Jurkat, Clone E6-1 (cell line): ENCODE measurements at regions not wholly inside any gene's neighbourhood (a gene's known extent, or its start where the extent isn't known, plus 50 kb on each side); places are given as distances from the start of the nearest gene placed in this dataset.

Source experiments
- DNase-seq: peaks from one replicate; pipeline ENCODE4 v3.0.0-alpha.2; 2011; ENCODE audit warnings: low read depth, low spot score
- H3K4me3 ChIP-seq: 2 replicates; pipeline ENCODE4 v1.5.1; 2011; ENCODE audit warnings: mild to moderate bottlenecking, low read length, control low read depth, moderate library complexity

DNA sequence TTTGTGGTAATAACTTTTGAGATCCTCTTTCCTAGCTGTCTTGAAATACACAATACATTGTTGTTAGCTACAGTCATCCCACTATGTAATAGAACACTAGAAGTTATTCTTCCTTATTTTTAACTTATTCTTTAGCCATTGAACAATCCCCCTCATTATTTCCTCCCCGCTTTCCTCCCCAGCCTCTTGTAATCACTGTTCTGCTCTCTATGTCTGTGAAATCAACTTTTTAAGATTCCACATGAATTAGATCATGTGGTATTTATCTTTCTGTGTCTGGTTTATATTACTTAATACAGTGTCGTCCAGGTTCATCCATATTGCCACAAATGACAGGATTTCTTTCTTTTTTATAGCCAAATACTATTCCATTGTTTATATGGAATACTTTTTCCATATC is 72.9 kb downstream of the SLC10A2 start:
- no peak overlapping the region for H3K4me3 ChIP-seq
- no peak for DNase-seq

- DNase-seq, result no peak
- no peak overlapping the region for H3K4me3 ChIP-seq
Measured at GRCh38 chr13:102984210-102984609, 82.0 kb downstream of the SLC10A2 start.

DNA sequence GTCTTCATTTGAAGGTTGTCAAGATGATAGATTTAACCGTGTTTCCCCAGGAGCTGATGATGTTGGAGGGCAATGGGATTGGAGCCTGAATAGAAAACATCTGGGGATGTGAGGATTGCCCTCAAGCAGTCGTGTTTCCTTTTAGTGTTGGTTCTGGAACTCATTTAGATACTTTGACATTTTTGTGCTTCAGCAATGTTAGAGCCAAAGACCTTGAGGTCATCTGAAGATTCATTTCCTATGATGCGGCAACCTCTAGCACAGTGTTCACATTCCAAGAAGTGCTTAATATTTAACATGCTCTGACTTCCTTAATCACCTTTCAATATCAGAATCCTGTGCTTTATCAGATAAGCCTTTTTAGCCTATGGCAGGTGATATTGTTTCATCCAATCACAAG is 82.7 kb downstream of the SLC10A2 start:
- H3K4me3 ChIP-seq, result no peak overlapping the region
- no peak for DNase-seq

- DNase-seq, result no peak
- no peak overlapping the region for H3K4me3 ChIP-seq
Measured at GRCh38 chr13:102980331-102980982, 85.8 kb downstream of the SLC10A2 start.

GRCh38 chr13:102978168-102978567 is 88.0 kb downstream of the SLC10A2 start:
- no peak for DNase-seq
- no peak overlapping the region for H3K4me3 ChIP-seq

DNA sequence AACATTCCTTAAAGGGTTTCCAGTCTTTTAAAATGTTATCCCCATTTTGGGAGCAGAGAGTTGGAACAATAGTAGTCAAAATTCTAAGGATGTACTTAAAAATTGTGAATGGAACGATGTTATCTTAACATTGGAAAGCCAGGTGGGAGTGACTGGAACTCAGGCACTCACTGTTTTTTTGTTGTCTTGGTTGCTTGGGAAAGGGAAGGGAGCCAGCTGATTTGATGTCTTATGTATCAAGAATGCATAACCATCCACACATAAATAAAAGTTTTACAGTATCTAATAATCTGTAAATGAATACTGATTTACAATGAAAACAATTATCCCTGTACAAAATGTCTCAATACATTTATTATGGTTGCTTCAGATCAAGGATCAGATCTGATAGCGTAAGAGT is 88.7 kb downstream of the SLC10A2 start:
- no peak for DNase-seq
- H3K4me3 ChIP-seq, result no peak overlapping the region

GRCh38 chr13:102974317-102975087 is 91.7 kb downstream of the SLC10A2 start:
- DNase-seq, result no peak
- H3K4me3 ChIP-seq, result no peak overlapping the region

DNA sequence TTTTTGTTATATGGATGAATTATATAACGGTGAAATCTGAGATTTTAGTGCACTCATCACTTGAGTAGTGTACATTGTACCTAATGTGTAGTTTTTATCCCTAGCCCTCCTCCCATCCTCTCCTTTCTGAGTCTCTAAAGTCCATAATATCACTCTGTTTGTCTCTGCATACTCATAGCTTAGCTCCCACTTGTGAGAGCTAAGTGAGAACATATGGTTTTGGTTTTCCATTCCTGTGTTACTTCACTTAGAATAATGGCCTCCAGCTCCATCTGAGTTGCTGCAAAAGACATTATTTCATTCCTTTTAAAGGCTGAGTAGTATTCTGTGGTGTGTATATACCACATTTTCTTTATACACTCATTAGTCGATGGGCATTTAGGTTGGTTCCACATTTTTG is 94.0 kb downstream of the SLC10A2 start:
- DNase-seq, result no peak
- H3K4me3 ChIP-seq, result no peak overlapping the region

DNA sequence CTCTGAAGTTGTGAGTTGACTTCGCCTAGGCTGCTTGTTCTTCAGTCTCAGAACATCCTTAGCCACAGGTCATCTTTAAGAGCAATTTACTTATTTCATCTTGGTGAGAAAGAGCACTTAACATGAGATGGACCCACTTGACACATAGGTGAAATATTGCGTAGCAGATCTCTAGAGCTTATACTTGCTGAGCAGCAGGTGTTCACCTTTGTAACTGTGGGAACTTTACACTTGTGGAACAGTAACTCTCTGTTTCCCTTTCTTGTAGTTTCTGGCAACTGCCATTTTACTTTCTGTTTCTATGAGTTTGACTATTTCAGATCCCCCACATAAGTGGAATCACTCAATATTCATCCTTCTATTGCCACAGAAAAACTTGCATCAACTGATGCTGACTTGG is 95.7 kb downstream of the SLC10A2 start:
- DNase-seq, result no peak

DNA sequence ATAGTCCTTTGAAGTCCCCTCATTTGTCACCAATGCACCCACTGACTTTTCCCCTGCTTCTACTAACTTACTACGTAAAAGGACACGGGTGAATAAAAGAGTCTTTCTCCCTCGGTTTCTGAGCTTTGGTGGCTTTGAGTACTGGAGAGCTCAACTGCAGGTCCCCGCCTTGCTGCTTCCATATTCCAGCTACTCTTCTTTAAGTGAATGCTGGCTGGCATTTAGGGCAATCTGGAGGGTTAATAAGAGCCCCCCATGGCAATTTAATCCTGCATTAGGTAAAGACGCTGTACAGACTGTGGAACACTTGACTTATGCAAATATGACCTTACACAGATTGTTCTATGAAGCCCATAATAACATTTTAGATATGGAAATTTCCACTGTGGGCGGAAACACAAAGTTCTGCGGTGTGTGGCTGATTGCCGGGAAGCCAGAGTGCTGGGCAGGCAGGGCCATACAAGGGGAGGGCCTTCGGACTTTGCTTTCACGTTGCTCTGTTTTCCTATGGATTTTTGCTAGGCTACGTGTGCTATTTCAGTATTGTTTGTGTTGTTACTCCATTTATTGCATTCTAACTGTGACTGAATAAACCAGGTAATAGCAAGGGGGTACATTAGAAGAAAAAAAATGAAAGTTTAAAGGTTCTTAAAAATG is 97.5 kb downstream of the SLC10A2 start:
- no peak overlapping the region for H3K4me3 ChIP-seq
- no peak for DNase-seq

More for the DNA sequence above, 95.7 kb downstream of the SLC10A2 start:
- H3K4me3 ChIP-seq, result no peak overlapping the region

DNA sequence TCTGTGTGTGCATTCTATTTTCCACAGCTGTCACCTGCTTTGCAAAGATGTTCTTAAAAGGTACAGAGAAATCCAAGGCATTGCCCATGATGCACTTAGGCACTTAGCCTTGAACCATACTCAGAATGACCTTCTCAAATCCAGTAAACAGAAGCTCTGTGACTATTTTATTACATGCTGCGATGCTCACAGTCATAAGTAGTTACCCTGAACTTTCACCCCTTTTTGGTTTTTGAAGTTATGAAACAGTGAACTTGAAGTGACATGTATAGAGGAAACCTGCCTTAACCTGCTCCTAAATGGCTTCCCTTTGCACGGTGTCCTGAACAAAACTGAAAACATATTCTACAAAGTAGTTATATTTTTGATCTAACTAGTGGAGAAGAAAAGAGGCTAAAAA is 100.4 kb downstream of the SLC10A2 start:
- H3K4me3 ChIP-seq, result no peak overlapping the region
- DNase-seq, result no peak

- DNase-seq, result no peak
- no peak overlapping the region for H3K4me3 ChIP-seq
Measured at GRCh38 chr13:102962430-102962829, 103.8 kb downstream of the SLC10A2 start.

DNA sequence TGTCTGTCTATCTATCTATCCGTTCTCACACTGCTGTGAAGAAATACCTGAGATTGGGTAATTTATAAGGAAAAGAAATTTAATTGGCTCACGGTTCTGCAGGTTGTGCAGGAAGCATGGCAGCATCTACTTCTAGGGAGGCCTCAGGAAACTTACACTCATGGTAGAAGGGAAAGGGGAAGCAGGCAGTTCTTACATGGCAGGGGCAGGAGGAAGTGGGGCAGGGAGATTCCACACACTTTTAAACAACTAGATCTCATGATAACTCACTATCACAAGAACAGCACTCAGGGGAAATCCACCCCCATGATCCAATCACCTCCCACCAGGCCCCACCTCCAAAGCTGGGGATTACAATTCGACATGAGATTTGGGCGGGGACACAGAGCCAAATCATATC is 105.3 kb downstream of the SLC10A2 start:
- H3K4me3 ChIP-seq, result no peak overlapping the region
- no peak for DNase-seq

DNA sequence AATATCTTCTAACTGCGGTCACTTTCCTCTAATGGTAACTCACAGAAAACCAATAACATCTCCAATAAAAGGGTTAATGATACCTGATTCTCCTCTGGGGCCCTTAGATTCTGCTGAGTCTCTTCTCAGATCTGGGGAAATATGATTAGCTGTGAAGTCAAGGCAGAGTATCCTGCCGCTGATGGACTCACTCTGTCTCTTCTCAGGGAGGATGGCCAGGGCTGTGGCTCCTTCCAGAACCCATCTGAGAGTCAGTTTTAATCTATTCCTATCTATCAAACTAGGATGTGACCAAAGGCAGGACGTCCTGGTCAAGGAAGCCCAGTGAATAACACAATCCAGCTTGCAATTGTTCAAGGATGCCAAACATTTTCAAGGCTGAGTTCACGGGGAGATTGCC is 109.8 kb downstream of the SLC10A2 start:
- no peak overlapping the region for H3K4me3 ChIP-seq
- no peak for DNase-seq

GRCh38 chr13:102954350-102954749 is 108.5 kb downstream of the ERCC5 start:
- no peak overlapping the region for H3K4me3 ChIP-seq
- no peak for DNase-seq

GRCh38 chr13:102951808-102952207 is 106.0 kb downstream of the ERCC5 start:
- DNase-seq, result no peak
- no peak overlapping the region for H3K4me3 ChIP-seq

DNA sequence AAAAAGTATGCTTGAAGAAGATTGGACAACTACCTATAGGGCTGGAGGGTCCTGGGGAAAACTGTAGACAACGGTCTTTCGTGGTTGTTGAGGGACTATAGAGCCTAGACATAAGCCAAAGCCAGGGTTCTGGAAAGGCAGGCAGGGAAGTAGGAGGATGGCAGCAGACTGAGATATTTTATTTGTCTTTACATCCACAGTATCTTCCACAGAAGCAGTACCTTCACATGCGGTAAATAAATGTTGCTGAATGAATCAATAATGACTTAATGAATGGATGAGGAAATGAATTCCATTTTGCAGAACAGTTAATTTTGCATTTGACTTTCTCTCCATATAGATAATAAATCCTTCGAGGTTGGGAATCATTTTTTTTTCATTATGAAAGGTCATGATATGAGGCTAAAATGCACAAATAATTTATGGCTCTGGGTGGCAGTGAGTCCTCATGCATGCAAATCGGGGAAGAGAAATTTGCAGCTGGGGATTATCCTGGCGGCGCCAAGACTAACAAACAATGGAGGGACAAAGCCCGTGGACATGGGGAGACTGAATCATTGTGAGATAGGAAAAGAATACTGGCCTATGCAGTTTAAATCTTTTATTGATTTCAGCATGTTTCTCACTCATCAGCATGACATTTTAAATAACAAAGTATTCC is 102.0 kb downstream of the ERCC5 start:
- H3K4me3 ChIP-seq, result no peak overlapping the region
- DNase-seq, result no peak

- no peak overlapping the region for H3K4me3 ChIP-seq
- DNase-seq, result no peak
Measured at GRCh38 chr13:102945886-102946285, 100.1 kb downstream of the ERCC5 start.

DNA sequence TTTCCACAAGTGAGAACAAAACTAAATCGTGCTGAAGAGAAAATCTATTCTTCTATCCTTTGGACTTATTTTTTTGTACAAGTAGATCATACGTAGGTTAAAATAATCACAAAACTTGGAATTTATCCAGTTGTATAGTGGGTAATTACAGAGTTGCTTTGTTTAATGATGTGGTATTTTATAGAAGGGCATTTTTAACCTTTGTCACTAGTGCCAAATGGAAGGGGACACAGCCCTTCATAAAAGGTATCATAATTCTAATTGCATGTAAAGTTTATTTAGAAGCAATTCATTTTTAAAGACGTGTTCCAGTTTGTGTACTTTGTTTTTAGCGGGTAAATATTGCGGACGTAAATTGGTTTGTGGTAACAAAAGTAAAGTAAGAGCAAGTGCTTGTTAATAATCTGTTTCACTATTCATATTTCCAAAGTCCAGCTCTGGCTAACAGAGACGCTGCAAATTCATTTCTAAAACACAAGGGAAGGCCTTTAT is 99.5 kb downstream of the ERCC5 start:
- DNase-seq, result no peak
- H3K4me3 ChIP-seq, result no peak overlapping the region

GRCh38 chr13:102944821-102945220 is 99.0 kb downstream of the ERCC5 start:
- H3K4me3 ChIP-seq, result no peak overlapping the region
- DNase-seq, result no peak
